ENCODE measurements at regions not wholly inside any gene's neighbourhood (a gene's known extent, or its start where the extent isn't known, plus 50 kb on each side); places are given as distances from the start of the nearest gene placed in this dataset.

- Histone ChIP-seq H2BK5ac (ENCODE audit: low read length) (no peak overlapping the region), H3K79me2 (ENCODE audit: control insufficient read depth, insufficient read depth, low read length) (no peaks in the 10 kb centered on the region), H3K18ac (ENCODE audit: low read length) (no peak overlapping the region), H3K4me3 (ENCODE audit: low read length) (no peak overlapping the region), H4K8ac (ENCODE audit: low read depth, low read length) (no peak overlapping the region), H3K4ac (ENCODE audit: low read depth, low read length) (peak overlapping the region; percentile 55), H3K4me2 (ENCODE audit: low read length) (no peak overlapping the region), H3K27me3 (ENCODE audit: insufficient read depth, low read length, poor library complexity) (no peaks in the 10 kb centered on the region), H2BK120ac (ENCODE audit: low read depth, low read length) (no peak overlapping the region), H2BK15ac (replicated peaks; ENCODE audit: low read depth) (no peak overlapping the region), H3K36me3 (ENCODE audit: control insufficient read depth, insufficient read depth, low read length) (no peaks in the 10 kb centered on the region), H2AK5ac (ENCODE audit: low read length) (no peak overlapping the region), H3K23ac (ENCODE audit: low read length) (no peak overlapping the region), H3K56ac (ENCODE audit: low read length) (no peak overlapping the region), H3K9ac (ENCODE audit: low read length) (no peak overlapping the region), H4K5ac (ENCODE audit: low read length) (no peak overlapping the region), H3K27ac (ENCODE audit: low read depth, low read length) (no peak overlapping the region), H3K79me1 (ENCODE audit: low read length) (no peaks in the 10 kb centered on the region), H3K4me1 (ENCODE audit: control insufficient read depth, low read depth, low read length) (no peaks in the 10 kb centered on the region)
- no CpG with 5 or more reads among the region's 6 CpGs for whole genome bisulfite sequencing (ENCODE audit: extremely low coverage, insufficient coverage, low lambda C conversion rate)
- no peak for DNase-seq
These were observed 608.1 kb downstream of the MID1IP1 start for GRCh38 chrX:39409246-39409917.

GRCh38 chrX:39414290-39414854, 613.1 kb downstream of the MID1IP1 start:
- Histone ChIP-seq H2AK5ac (ENCODE audit: low read length) (no peak overlapping the region), H2BK5ac (ENCODE audit: low read length) (no peak overlapping the region), H3K36me3 (ENCODE audit: control insufficient read depth, insufficient read depth, low read length) (no peaks in the 10 kb centered on the region), H3K9ac (ENCODE audit: low read length) (no peak overlapping the region), H3K27me3 (ENCODE audit: insufficient read depth, low read length, poor library complexity) (no peaks in the 10 kb centered on the region), H4K8ac (ENCODE audit: low read depth, low read length) (no peak overlapping the region), H3K79me2 (ENCODE audit: control insufficient read depth, insufficient read depth, low read length) (no peaks in the 10 kb centered on the region), H3K18ac (ENCODE audit: low read length) (no peak overlapping the region), H3K4me2 (ENCODE audit: low read length) (no peak overlapping the region), H3K4me3 (ENCODE audit: low read length) (no peak overlapping the region), H3K4ac (ENCODE audit: low read depth, low read length) (no peak overlapping the region), H2BK15ac (replicated peaks; ENCODE audit: low read depth) (no peak overlapping the region), H3K27ac (ENCODE audit: low read depth, low read length) (no peak overlapping the region), H4K5ac (ENCODE audit: low read length) (no peak overlapping the region), H2BK120ac (ENCODE audit: low read depth, low read length) (no peak overlapping the region), H3K79me1 (ENCODE audit: low read length) (no peaks in the 10 kb centered on the region), H3K23ac (ENCODE audit: low read length) (no peak overlapping the region), H3K4me1 (ENCODE audit: control insufficient read depth, low read depth, low read length) (no peaks in the 10 kb centered on the region), H3K56ac (ENCODE audit: low read length) (no peak overlapping the region)
- no CpG with 5 or more reads among the region's 5 CpGs for WGBS (ENCODE audit: extremely low coverage, insufficient coverage, low lambda C conversion rate)
- DNase-seq = no peak

GRCh38 chrX:39416547-39417260, 615.4 kb downstream of the MID1IP1 start:
- H3K79me2 ChIP-seq (ENCODE audit: control insufficient read depth, insufficient read depth, low read length) = no peaks in the 10 kb centered on the region
- no peak for DNase-seq
- no peak overlapping the region for H2BK15ac ChIP-seq (replicated peaks; ENCODE audit: low read depth)
- no peaks in the 10 kb centered on the region for H3K79me1 ChIP-seq (ENCODE audit: low read length)
- no peak overlapping the region for H3K18ac ChIP-seq (ENCODE audit: low read length)
- H3K23ac ChIP-seq (ENCODE audit: low read length) = no peak overlapping the region
- H3K36me3 ChIP-seq (ENCODE audit: control insufficient read depth, insufficient read depth, low read length) = no peaks in the 10 kb centered on the region
- H3K4ac ChIP-seq (ENCODE audit: low read depth, low read length) = no peak overlapping the region
- H2AK5ac ChIP-seq (ENCODE audit: low read length) = no peak overlapping the region
- no peak overlapping the region for H3K56ac ChIP-seq (ENCODE audit: low read length)
- H3K9ac ChIP-seq (ENCODE audit: low read length) = no peak overlapping the region
- H4K8ac ChIP-seq (ENCODE audit: low read depth, low read length) = no peak overlapping the region
- no peaks in the 10 kb centered on the region for H3K4me1 ChIP-seq (ENCODE audit: control insufficient read depth, low read depth, low read length)
- H2BK120ac ChIP-seq (ENCODE audit: low read depth, low read length) = no peak overlapping the region
- H4K5ac ChIP-seq (ENCODE audit: low read length) = no peak overlapping the region
- no peak overlapping the region for H3K27ac ChIP-seq (ENCODE audit: low read depth, low read length)
- H3K27me3 ChIP-seq (ENCODE audit: insufficient read depth, low read length, poor library complexity) = no peaks in the 10 kb centered on the region
- no CpG with 5 or more reads among the region's 14 CpGs for WGBS (ENCODE audit: extremely low coverage, insufficient coverage, low lambda C conversion rate)
- H2BK5ac ChIP-seq (ENCODE audit: low read length) = no peak overlapping the region
- H3K4me3 ChIP-seq (ENCODE audit: low read length) = no peak overlapping the region
- no peak overlapping the region for H3K4me2 ChIP-seq (ENCODE audit: low read length)

- H4K8ac ChIP-seq (ENCODE audit: low read depth, low read length) = no peak overlapping the region
- H3K79me2 ChIP-seq (ENCODE audit: control insufficient read depth, insufficient read depth, low read length) = no peaks in the 10 kb centered on the region
- H3K4ac ChIP-seq (ENCODE audit: low read depth, low read length) = no peak overlapping the region
- H3K27ac ChIP-seq (ENCODE audit: low read depth, low read length) = no peak overlapping the region
- no peak overlapping the region for H3K23ac ChIP-seq (ENCODE audit: low read length)
- H2BK120ac ChIP-seq (ENCODE audit: low read depth, low read length) = no peak overlapping the region
- H3K4me2 ChIP-seq (ENCODE audit: low read length) = no peak overlapping the region
- no CpG with 5 or more reads among the region's 4 CpGs for WGBS (ENCODE audit: extremely low coverage, insufficient coverage, low lambda C conversion rate)
- H3K27me3 ChIP-seq (ENCODE audit: insufficient read depth, low read length, poor library complexity) = no peaks in the 10 kb centered on the region
- no peak overlapping the region for H3K4me3 ChIP-seq (ENCODE audit: low read length)
- H2AK5ac ChIP-seq (ENCODE audit: low read length) = no peak overlapping the region
- no peaks in the 10 kb centered on the region for H3K36me3 ChIP-seq (ENCODE audit: control insufficient read depth, insufficient read depth, low read length)
- no peak for DNase-seq
- no peaks in the 10 kb centered on the region for H3K79me1 ChIP-seq (ENCODE audit: low read length)
- H2BK15ac ChIP-seq (replicated peaks; ENCODE audit: low read depth) = no peak overlapping the region
- no peak overlapping the region for H3K56ac ChIP-seq (ENCODE audit: low read length)
- H3K9ac ChIP-seq (ENCODE audit: low read length) = no peak overlapping the region
- no peak overlapping the region for H2BK5ac ChIP-seq (ENCODE audit: low read length)
- no peak overlapping the region for H3K18ac ChIP-seq (ENCODE audit: low read length)
- H4K5ac ChIP-seq (ENCODE audit: low read length) = no peak overlapping the region
- no peaks in the 10 kb centered on the region for H3K4me1 ChIP-seq (ENCODE audit: control insufficient read depth, low read depth, low read length)
These were observed 617.0 kb downstream of the MID1IP1 start for GRCh38 chrX:39418254-39418704.

GRCh38 chrX:39418731-39419638, 617.7 kb downstream of the MID1IP1 start:
- no CpG with 5 or more reads among the region's 29 CpGs for WGBS (ENCODE audit: extremely low coverage, insufficient coverage, low lambda C conversion rate)
- H3K27me3 ChIP-seq (ENCODE audit: insufficient read depth, low read length, poor library complexity) = no peaks in the 10 kb centered on the region
- no peak overlapping the region for H2BK5ac ChIP-seq (ENCODE audit: low read length)
- no peak overlapping the region for H2BK15ac ChIP-seq (replicated peaks; ENCODE audit: low read depth)
- H4K5ac ChIP-seq (ENCODE audit: low read length) = no peak overlapping the region
- no peak overlapping the region for H2AK5ac ChIP-seq (ENCODE audit: low read length)
- H3K4me2 ChIP-seq (ENCODE audit: low read length) = no peak overlapping the region
- H3K27ac ChIP-seq (ENCODE audit: low read depth, low read length) = no peak overlapping the region
- H3K4me3 ChIP-seq (ENCODE audit: low read length) = no peak overlapping the region
- DNase-seq = no peak
- no peak overlapping the region for H3K56ac ChIP-seq (ENCODE audit: low read length)
- H3K79me2 ChIP-seq (ENCODE audit: control insufficient read depth, insufficient read depth, low read length) = no peaks in the 10 kb centered on the region
- no peak overlapping the region for H2BK120ac ChIP-seq (ENCODE audit: low read depth, low read length)
- no peaks in the 10 kb centered on the region for H3K79me1 ChIP-seq (ENCODE audit: low read length)
- no peak overlapping the region for H3K23ac ChIP-seq (ENCODE audit: low read length)
- no peak overlapping the region for H3K9ac ChIP-seq (ENCODE audit: low read length)
- peak overlapping the region; percentile 39 for H3K18ac ChIP-seq (ENCODE audit: low read length)
- H3K36me3 ChIP-seq (ENCODE audit: control insufficient read depth, insufficient read depth, low read length) = no peaks in the 10 kb centered on the region
- H3K4ac ChIP-seq (ENCODE audit: low read depth, low read length) = no peak overlapping the region
- no peaks in the 10 kb centered on the region for H3K4me1 ChIP-seq (ENCODE audit: control insufficient read depth, low read depth, low read length)
- peak overlapping the region; percentile 65 for H4K8ac ChIP-seq (ENCODE audit: low read depth, low read length)
